ENCODE measurements at regions not wholly inside any gene's neighbourhood (a gene's known extent, or its start where the extent isn't known, plus 50 kb on each side); places are given as distances from the start of the nearest gene placed in this dataset.

- no peak for DNase-seq
- intact Hi-C loops (cut with DNase I), result no loop called here
- H3K9me3 ChIP-seq, result no peaks in the 10 kb centered on the region
- H3K36me3 ChIP-seq, result no peaks in the 10 kb centered on the region
- H3K27ac ChIP-seq, result no peak overlapping the region
- H3K4me1 ChIP-seq, result no peaks in the 10 kb centered on the region
- no peak for ATAC-seq
- no peaks in the 10 kb centered on the region for H3K27me3 ChIP-seq
- no peak overlapping the region for H3K4me3 ChIP-seq
- TF ChIP-seq, protein P1, sequence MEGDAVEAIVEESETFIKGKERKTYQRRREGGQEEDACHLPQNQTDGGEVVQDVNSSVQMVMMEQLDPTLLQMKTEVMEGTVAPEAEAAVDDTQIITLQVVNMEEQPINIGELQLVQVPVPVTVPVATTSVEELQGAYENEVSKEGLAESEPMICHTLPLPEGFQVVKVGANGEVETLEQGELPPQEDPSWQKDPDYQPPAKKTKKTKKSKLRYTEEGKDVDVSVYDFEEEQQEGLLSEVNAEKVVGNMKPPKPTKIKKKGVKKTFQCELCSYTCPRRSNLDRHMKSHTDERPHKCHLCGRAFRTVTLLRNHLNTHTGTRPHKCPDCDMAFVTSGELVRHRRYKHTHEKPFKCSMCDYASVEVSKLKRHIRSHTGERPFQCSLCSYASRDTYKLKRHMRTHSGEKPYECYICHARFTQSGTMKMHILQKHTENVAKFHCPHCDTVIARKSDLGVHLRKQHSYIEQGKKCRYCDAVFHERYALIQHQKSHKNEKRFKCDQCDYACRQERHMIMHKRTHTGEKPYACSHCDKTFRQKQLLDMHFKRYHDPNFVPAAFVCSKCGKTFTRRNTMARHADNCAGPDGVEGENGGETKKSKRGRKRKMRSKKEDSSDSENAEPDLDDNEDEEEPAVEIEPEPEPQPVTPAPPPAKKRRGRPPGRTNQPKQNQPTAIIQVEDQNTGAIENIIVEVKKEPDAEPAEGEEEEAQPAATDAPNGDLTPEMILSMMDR (IDR thresholded peaks at IDR 0.05), result no peak
Measured at GRCh38 chr13:73201626-73202025, 142.8 kb downstream of the KLF5 start.

- Histone ChIP-seq H3K4me1 (no peaks in the 10 kb centered on the region), H3K27me3 (no peaks in the 10 kb centered on the region), H3K4me3 (no peak overlapping the region), H3K9me3 (no peaks in the 10 kb centered on the region), H3K36me3 (no peaks in the 10 kb centered on the region), H3K27ac (no peak overlapping the region)
- TF ChIP-seq, protein P1 (IDR thresholded peaks at IDR 0.05), result no peak
- intact Hi-C loops (cut with DNase I), result no loop called here
- no peak for DNase-seq
- ATAC-seq, result no peak
Measured at GRCh38 chr13:73198991-73199411, 140.2 kb downstream of the KLF5 start.

DNA sequence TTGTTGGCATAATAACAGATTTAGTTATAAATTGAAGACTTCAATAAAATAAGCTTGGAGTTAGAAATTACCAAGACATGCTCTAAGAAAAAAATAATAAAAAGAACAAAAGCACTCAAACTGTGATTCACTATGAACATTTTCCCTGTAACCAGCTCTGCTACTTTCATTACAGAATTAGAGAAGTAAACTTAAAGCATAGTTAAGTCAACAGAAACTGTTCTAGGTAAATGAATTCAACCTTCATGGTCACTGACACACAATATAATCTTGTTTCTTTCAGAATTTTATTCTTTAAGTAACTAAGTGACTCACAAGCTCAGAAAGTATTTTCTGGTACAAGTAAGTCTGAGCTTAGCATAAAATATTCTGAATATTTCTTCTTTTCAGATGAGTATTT lies 136.3 kb downstream of the KLF5 start:
- no peaks in the 10 kb centered on the region for H3K27me3 ChIP-seq
- H3K9me3 ChIP-seq, result no peaks in the 10 kb centered on the region
- H3K4me1 ChIP-seq, result no peaks in the 10 kb centered on the region
- no peaks in the 10 kb centered on the region for H3K36me3 ChIP-seq
- ATAC-seq (no peak), DNase-seq (no peak)
- H3K27ac ChIP-seq, result no peak overlapping the region
- TF ChIP-seq, protein P1 (IDR thresholded peaks at IDR 0.05), result no peak
- no peak overlapping the region for H3K4me3 ChIP-seq
- intact Hi-C loops (cut with DNase I), result no loop called here

GRCh38 chr13:73194310-73194709 lies 135.5 kb downstream of the KLF5 start:
- TF ChIP-seq, protein P1 (IDR thresholded peaks at IDR 0.05), result no peak
- intact Hi-C loops (cut with DNase I), result no loop called here
- ATAC-seq (peak; percentile 61), DNase-seq (no peak)
- Histone ChIP-seq H3K4me3 (no peak overlapping the region), H3K27me3 (no peaks in the 10 kb centered on the region), H3K9me3 (no peaks in the 10 kb centered on the region), H3K36me3 (no peaks in the 10 kb centered on the region), H3K4me1 (no peaks in the 10 kb centered on the region), H3K27ac (no peak overlapping the region)

DNA sequence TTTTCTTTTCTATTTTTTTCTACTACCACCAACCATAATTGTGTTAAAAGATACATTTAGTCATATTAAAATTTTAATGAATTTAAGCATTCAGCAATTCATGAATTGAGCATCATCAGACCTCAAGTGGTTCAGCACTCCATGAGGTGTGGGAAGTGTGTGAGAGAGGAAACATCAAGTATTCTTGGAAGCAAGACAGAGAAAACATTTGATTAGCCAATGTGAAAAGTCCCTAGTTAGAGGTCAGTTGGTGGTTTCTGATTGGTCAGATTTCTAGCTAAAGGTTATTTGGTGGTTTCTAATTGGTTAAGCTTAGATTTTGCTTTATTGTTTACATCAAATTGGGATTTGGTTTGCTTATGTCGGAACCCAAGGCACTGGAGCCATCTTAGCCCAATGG lies 134.7 kb downstream of the KLF5 start:
- no peak overlapping the region for H3K27ac ChIP-seq
- no peak overlapping the region for H3K4me3 ChIP-seq
- ATAC-seq, result peak; percentile 26
- H3K27me3 ChIP-seq, result no peaks in the 10 kb centered on the region
- DNase-seq, result no peak
- TF ChIP-seq, protein P1 (IDR thresholded peaks at IDR 0.05), result no peak
- no peaks in the 10 kb centered on the region for H3K36me3 ChIP-seq
- intact Hi-C loops (cut with DNase I), result no loop called here
- H3K9me3 ChIP-seq, result no peaks in the 10 kb centered on the region
- no peaks in the 10 kb centered on the region for H3K4me1 ChIP-seq

GRCh38 chr13:73190477-73190876 lies 131.7 kb downstream of the KLF5 start:
- no peaks in the 10 kb centered on the region for H3K27me3 ChIP-seq
- H3K9me3 ChIP-seq, result no peaks in the 10 kb centered on the region
- ATAC-seq (no peak), DNase-seq (no peak)
- TF ChIP-seq, protein P1 (IDR thresholded peaks at IDR 0.05), result no peak
- no peaks in the 10 kb centered on the region for H3K4me1 ChIP-seq
- no peak overlapping the region for H3K4me3 ChIP-seq
- intact Hi-C loops (cut with DNase I), result no loop called here
- H3K36me3 ChIP-seq, result no peaks in the 10 kb centered on the region
- no peak overlapping the region for H3K27ac ChIP-seq

Data from upper lobe of right lung (tissue), 1 donor.